Smooth muscle cell (in vitro differentiated cells): ENCODE measurements at regions not wholly inside any gene's neighbourhood (a gene's known extent, or its start where the extent isn't known, plus 50 kb on each side); places are given as distances from the start of the nearest gene placed in this dataset.

Experiments used
- DNase-seq: peaks from one replicate; lab custom pipeline; 2025; ENCODE audit not compliant: unreplicated experiment; lab: John Stamatoyannopoulos, UW
- H2AFZ ChIP-seq: fragments of 200-600 bp; sonication (generic); 2 replicates; pipeline ENCODE4 v1.6.0; 2016; ENCODE audit warnings: antibody characterized with exemption, low read depth, mild to moderate bottlenecking
- H3F3A ChIP-seq: fragments of 200-600 bp; sonication (generic); 2 replicates; pipeline ENCODE4 v1.6.0; 2017; ENCODE audit warnings: antibody characterized with exemption, low read depth
- H3K27ac ChIP-seq: fragments of 200-600 bp; sonication (generic); 2 replicates; pipeline ENCODE4 v1.5.1; 2016; ENCODE audit warnings: low read depth, mild to moderate bottlenecking
- H3K27me3 ChIP-seq: fragments of 200-600 bp; sonication (generic); 2 replicates; pipeline ENCODE4 v1.6.1; 2016; ENCODE audit warnings: low read depth, mild to moderate bottlenecking
- H3K36me3 ChIP-seq: fragments of 200-600 bp; sonication (generic); 2 replicates; pipeline ENCODE4 v1.5.1; 2016; ENCODE audit warnings: low read depth
- H3K4me1 ChIP-seq: fragments of 200-600 bp; sonication (generic); 2 replicates; pipeline ENCODE4 v1.5.1; 2016; ENCODE audit warnings: low read depth
- H3K4me2 ChIP-seq: fragments of 200-600 bp; sonication (generic); 2 replicates; pipeline ENCODE4 v1.6.0; 2016; ENCODE audit warnings: mild to moderate bottlenecking
- H3K4me3 ChIP-seq: fragments of 200-600 bp; sonication (generic); 2 replicates; pipeline ENCODE4 v1.5.1; 2016; ENCODE audit warnings: mild to moderate bottlenecking
- H3K79me2 ChIP-seq: fragments of 200-600 bp; sonication (generic); 2 replicates; pipeline ENCODE4 v1.6.0; 2016; ENCODE audit warnings: low read depth, mild to moderate bottlenecking
- H3K9ac ChIP-seq: fragments of 200-600 bp; sonication (generic); 2 replicates; pipeline ENCODE4 v1.6.0; 2016; ENCODE audit warnings: low read depth
- H3K9me3 ChIP-seq: fragments of 200-600 bp; sonication (generic); replicated peaks from 2 replicates; pipeline ENCODE4 v1.5.1; 2016; ENCODE audit warnings: low read depth
- H4K20me1 ChIP-seq: fragments of 200-600 bp; sonication (generic); 2 replicates; pipeline ENCODE4 v1.6.0; 2016; ENCODE audit warnings: low read depth
- CTCF ChIP-seq: fragments of 200-600 bp; sonication (generic); IDR thresholded peaks from 2 replicates; pipeline ENCODE4 v1.5.1; 2017; ENCODE audit warnings: borderline replicate concordance, mild to moderate bottlenecking, antibody characterized with exemption; ENCODE audit not compliant: insufficient read depth, poor library complexity, severe bottlenecking
- WGBS: methylation state at CpG from one replicate; pipeline ENCODE4 v1.1.7; 2016; ENCODE audit warnings: low lambda C conversion rate; 5-methylcytosine and 5-hydroxymethylcytosine counted together

- Histone ChIP-seq H3K4me2 (no peak overlapping the region), H3K9ac (no peak overlapping the region), H3K79me2 (no peaks in the 10 kb centered on the region), H3K9me3 (no peaks in the 10 kb centered on the region), H3K4me1 (no peaks in the 10 kb centered on the region), H3K36me3 (no peaks in the 10 kb centered on the region), H3K27me3 (no peaks in the 10 kb centered on the region), H3K27ac (no peak overlapping the region), H3F3A (peaks cover 9% of the 10 kb centered on the region), H3K4me3 (no peak overlapping the region), H2AFZ (no peak overlapping the region), H4K20me1 (no peaks in the 10 kb centered on the region)
- no peak for TF ChIP-seq CTCF
- 100% methylated on average over 1 of the region's 1 CpG for WGBS
- DNase-seq, result no peak
Observed at GRCh38 chr3:153355559-153355958, 193.5 kb downstream of the RAP2B start.

- H3K9ac ChIP-seq, result no peak overlapping the region
- no peak for DNase-seq
- H2AFZ ChIP-seq, result no peak overlapping the region
- WGBS, result 72% methylated on average over 2 of the region's 2 CpGs
- TF ChIP-seq CTCF, result no peak
- no peaks in the 10 kb centered on the region for H4K20me1 ChIP-seq
- no peak overlapping the region for H3K4me3 ChIP-seq
- no peaks in the 10 kb centered on the region for H3K4me1 ChIP-seq
- H3K27me3 ChIP-seq, result no peaks in the 10 kb centered on the region
- no peaks in the 10 kb centered on the region for H3K79me2 ChIP-seq
- H3K9me3 ChIP-seq, result no peaks in the 10 kb centered on the region
- no peak overlapping the region for H3K4me2 ChIP-seq
- no peaks in the 10 kb centered on the region for H3K36me3 ChIP-seq
- no peak overlapping the region for H3K27ac ChIP-seq
- no peaks in the 10 kb centered on the region for H3F3A ChIP-seq
Observed at GRCh38 chr3:153356908-153357307, 194.9 kb downstream of the RAP2B start.

GRCh38 chr3:153357436-153357835, 195.4 kb downstream of the RAP2B start:
- TF ChIP-seq CTCF, result no peak
- no peaks in the 10 kb centered on the region for H3K4me1 ChIP-seq

GRCh38 chr3:153369561-153370374, 207.7 kb downstream of the RAP2B start:
- H3K4me2 ChIP-seq, result no peak overlapping the region
- WGBS, result 97% methylated on average over 24 of the region's 28 CpGs
- TF ChIP-seq CTCF, result no peak
- H3K9me3 ChIP-seq, result no peaks in the 10 kb centered on the region
- no peaks in the 10 kb centered on the region for H3K27me3 ChIP-seq
- H2AFZ ChIP-seq, result no peak overlapping the region
- no peak overlapping the region for H3K4me3 ChIP-seq
- no peaks in the 10 kb centered on the region for H4K20me1 ChIP-seq
- H3K36me3 ChIP-seq, result no peaks in the 10 kb centered on the region
- H3K79me2 ChIP-seq, result no peaks in the 10 kb centered on the region
- H3K4me1 ChIP-seq, result no peaks in the 10 kb centered on the region
- no peaks in the 10 kb centered on the region for H3F3A ChIP-seq
- H3K9ac ChIP-seq, result no peak overlapping the region
- no peak overlapping the region for H3K27ac ChIP-seq
- no peak for DNase-seq

More at GRCh38 chr3:153357436-153357835, 195.4 kb downstream of the RAP2B start:
- H3K36me3 ChIP-seq, result no peaks in the 10 kb centered on the region
- no peaks in the 10 kb centered on the region for H4K20me1 ChIP-seq
- H3K27ac ChIP-seq, result no peak overlapping the region
- no peak overlapping the region for H3K4me2 ChIP-seq
- no peaks in the 10 kb centered on the region for H3K27me3 ChIP-seq
- H3K79me2 ChIP-seq, result no peaks in the 10 kb centered on the region
- H3K9me3 ChIP-seq, result no peaks in the 10 kb centered on the region
- no peak overlapping the region for H3K9ac ChIP-seq
- WGBS, result 93% methylated on average over 2 of the region's 2 CpGs
- no peak overlapping the region for H2AFZ ChIP-seq
- no peaks in the 10 kb centered on the region for H3F3A ChIP-seq
- no peak for DNase-seq
- H3K4me3 ChIP-seq, result no peak overlapping the region
